K562 (cell line): ENCODE measurements at regions not wholly inside any gene's neighbourhood (a gene's known extent, or its start where the extent isn't known, plus 50 kb on each side); places are given as distances from the start of the nearest gene placed in this dataset.

Experiments used
- ATAC-seq: fragments of 200-7000 bp; cut with Tn5 transposase; 3 replicates; pipeline ENCODE4 v1.9.1; 2020; ENCODE audit warnings: moderate library complexity
- BruUV-seq: library from RNA; stranded (reverse); fragments of 400-500 nt; replicated peaks from 2 replicates; lab custom pipeline; 2021; lab: Mats Ljungman, UMichigan
- CTCF ChIA-PET: fragments of 300-600 bp; formaldehyde crosslinking; extraction: SDS; loops from one replicate; lab custom pipeline; 2021; ENCODE audit warnings: low intra/inter-chr PET ratio; lab: Yijun Ruan, JAX
- POLR2A ChIA-PET: fragments of 300-600, 350-650 bp; sonication (Branson Sonifier 250); formaldehyde crosslinking; extraction: SDS; loops from one replicate; lab custom pipeline; 2021; ENCODE audit warnings: antibody characterized with exemption, inconsistent platforms; lab: Yijun Ruan, JAX
- DNase-seq, 4 experiments: peaks; one replicate each; pipeline versions ENCODE4 v3.0.0 to v3.0.0-alpha.2; 2011 to 2018; ENCODE audit warnings: low spot score in 3 of 4, mixed read lengths in 3 of 4; ENCODE audit errors: extremely low read depth in 1 of 4
- FAIRE-seq: peaks from 2 replicates; lab custom pipeline; 2011; peaks lifted over from hg19 to GRCh38; lab: Jason Lieb, UNC
- H2AFZ ChIP-seq: 2 replicates; pipeline ENCODE4 v1.6.0; 2011; ENCODE audit warnings: low read depth, low read length, control low read depth, inconsistent platforms
- H3K27ac ChIP-seq: fragments of 200-600 bp; 3 replicates; pipeline ENCODE4 v1.8.0; 2011; ENCODE audit warnings: low read depth, mild to moderate bottlenecking, control low read depth, inconsistent platforms, low read length, moderate library complexity, mixed read lengths; ENCODE audit errors: extremely low read depth
- H3K27me3 ChIP-seq, 2 experiments: fragments of 300-600 bp in 1 of 2; 2 replicates in 1 of 2; 3 replicates in 1 of 2; pipeline versions ENCODE4 v1.6.0 to v1.8.0; 2011; ENCODE audit warnings: inconsistent platforms in 2 of 2, low read length in 2 of 2, mild to moderate bottlenecking in 1 of 2, mixed read lengths in 1 of 2, moderate library complexity in 1 of 2; ENCODE audit not compliant: control insufficient read depth in 2 of 2, insufficient read depth in 2 of 2
- H3K36me3 ChIP-seq: fragments of 300-600 bp; 3 replicates; pipeline ENCODE4 v1.8.0; 2011; ENCODE audit warnings: mild to moderate bottlenecking, low read length, inconsistent platforms; ENCODE audit not compliant: control insufficient read depth, insufficient read depth
- H3K4me1 ChIP-seq, 2 experiments: fragments of 200-600 bp in 1 of 2; replicated peaks in 1 of 2; 2 replicates in 1 of 2; 3 replicates in 1 of 2; pipeline versions ENCODE4 v1.5.1 to v1.8.0; 2011; ENCODE audit warnings: inconsistent platforms in 2 of 2, low read length in 2 of 2, mild to moderate bottlenecking in 1 of 2, mixed read lengths in 1 of 2, moderate library complexity in 1 of 2; ENCODE audit not compliant: control insufficient read depth in 2 of 2, insufficient read depth in 2 of 2
- H3K4me2 ChIP-seq: 2 replicates; pipeline ENCODE4 v1.6.1; 2011; ENCODE audit warnings: low read length, control low read depth, inconsistent platforms, mixed read lengths; ENCODE audit not compliant: insufficient read depth
- H3K4me3 ChIP-seq: fragments of 200-600 bp; sonication (generic), shearing (Covaris generic); 2 replicates; pipeline ENCODE4 v1.5.1; 2016; ENCODE audit warnings: control low read depth, inconsistent platforms
- H3K79me2 ChIP-seq: fragments of 200-600 bp; 3 replicates; pipeline ENCODE4 v1.8.0; 2011; ENCODE audit warnings: low read length, inconsistent platforms; ENCODE audit not compliant: control insufficient read depth, insufficient read depth
- H3K9ac ChIP-seq, 2 experiments: 2 replicates each; pipeline versions ENCODE4 v1.6.0 to v1.6.1; 2011; ENCODE audit warnings: low read depth in 2 of 2, low read length in 2 of 2, control low read depth in 1 of 2, inconsistent platforms in 1 of 2, mild to moderate bottlenecking in 1 of 2, mixed read lengths in 1 of 2; ENCODE audit not compliant: insufficient read depth in 1 of 2
- H3K9me1 ChIP-seq: one replicate; pipeline ENCODE4 v1.6.0; 2011; ENCODE audit warnings: inconsistent platforms, mild to moderate bottlenecking, low read length, moderate library complexity; ENCODE audit not compliant: control insufficient read depth, insufficient read depth
- H3K9me3 ChIP-seq: replicated peaks from 2 replicates; pipeline ENCODE4 v1.5.1; 2011; ENCODE audit warnings: low read depth, low read length, inconsistent platforms; ENCODE audit not compliant: control insufficient read depth, insufficient read depth
- H4K20me1 ChIP-seq: replicated peaks from 2 replicates; pipeline ENCODE4 v1.6.1; 2011; ENCODE audit warnings: low read length, inconsistent platforms, mixed read lengths; ENCODE audit not compliant: control insufficient read depth, insufficient read depth
- EP300 ChIP-seq: IDR thresholded peaks from 2 replicates; pipeline ENCODE4 v1.6.1; 2012; ENCODE audit warnings: low read length, improper control_type of control experiment
- ESRRA ChIP-seq: fragments of 450-650 bp; IDR thresholded peaks from 2 replicates; pipeline ENCODE4 v1.6.1; 2014; ENCODE audit warnings: low read depth, mild to moderate bottlenecking, moderate library complexity, borderline replicate concordance
- HMG20A ChIP-seq: fragments of 450-650 bp; formaldehyde crosslinking; conservative IDR thresholded peaks from 2 replicates; pipeline ENCODE4 v1.4.0; 2020; ENCODE audit warnings: mild to moderate bottlenecking, mixed read lengths
- NFRKB ChIP-seq: fragments of 450-650 bp; IDR thresholded peaks from 2 replicates; pipeline ENCODE4 v1.6.1; 2016; ENCODE audit warnings: low read depth
- RUNX1 ChIP-seq: sonication (generic); IDR thresholded peaks from 2 replicates; pipeline ENCODE4 v1.6.1; 2016; ENCODE audit warnings: antibody characterized with exemption, low read depth
- SIN3A ChIP-seq, 2 experiments: fragments of 150-350 bp in 1 of 2; IDR thresholded peaks; 2 replicates each; pipeline ENCODE4 v1.6.1; 2011 to 2016; ENCODE audit warnings: borderline replicate concordance in 2 of 2, low read depth in 2 of 2, low read length in 2 of 2, mild to moderate bottlenecking in 2 of 2, moderate library complexity in 2 of 2; ENCODE audit not compliant: control insufficient read depth in 1 of 2
- TEAD2 ChIP-seq: fragments of 450-650 bp; IDR thresholded peaks from 2 replicates; pipeline ENCODE4 v1.6.1; 2016; ENCODE audit warnings: missing genetic modification characterization, control low read depth, missing compliant biosample characterization
- ZFX ChIP-seq: sonication (generic); formaldehyde crosslinking; IDR thresholded peaks from 2 replicates; pipeline ENCODE4 v1.8.0; 2022; ENCODE audit warnings: mild to moderate bottlenecking, missing genetic modification reagents, moderate library complexity
- ZNF140 ChIP-seq: fragments of 250-450 bp; sonication (Bioruptor Pico); IDR thresholded peaks from 2 replicates; pipeline ENCODE4 v1.8.0; 2021; ENCODE audit warnings: moderate library complexity, mild to moderate bottlenecking, inconsistent platforms
- ZNF174 ChIP-seq: fragments of 250-450 bp; sonication (Bioruptor Pico); IDR thresholded peaks from 2 replicates; pipeline ENCODE4 v1.4.0; 2020; ENCODE audit warnings: mild to moderate bottlenecking
- ZNF79 ChIP-seq: fragments of 250-450 bp; sonication (Bioruptor Pico); IDR thresholded peaks from 2 replicates; pipeline ENCODE4 v1.4.0; 2020; ENCODE audit warnings: low read depth, mild to moderate bottlenecking, moderate library complexity
- WGBS: fragments of 100-300 bp; shearing (Covaris generic); methylation state at CpG from one replicate; pipeline ENCODE4 v1.1.6; 2016; ENCODE audit warnings: low coverage, mixed read lengths; ENCODE audit not compliant: insufficient coverage; ENCODE audit errors: missing lambda C conversion rate; 5-methylcytosine and 5-hydroxymethylcytosine counted together
- in situ Hi-C: fragments of 300-500 bp; cut with MboI; formaldehyde crosslinking; loops from 4 replicates; pipeline ENCODE4 v1.15.0; 2018; ENCODE audit warnings: inconsistent platforms, mixed read lengths
- intact Hi-C: fragments of 100-400 bp; cut with micrococcal nuclease; formaldehyde crosslinking; loops from 2 replicates; pipeline ENCODE4 v1.14.2; 2022
- TF ChIP-seq, protein P1 (sequence below): sonication (generic); formaldehyde crosslinking; IDR thresholded peaks from 2 replicates; pipeline ENCODE4 v1.8.0; 2022; ENCODE audit warnings: missing genetic modification reagents, mild to moderate bottlenecking, moderate library complexity, borderline replicate concordance
- TF ChIP-seq, protein P2 (sequence below): fragments of 450-650 bp; IDR thresholded peaks from 2 replicates; pipeline ENCODE4 v1.6.1; 2016
- TF ChIP-seq, protein P3 (sequence below), 2 experiments: fragments of 450-650 bp; IDR thresholded peaks; 2 replicates each; pipeline ENCODE4 v1.6.1; 2016
- TF ChIP-seq, protein P4 (sequence below): fragments of 250-450 bp; sonication (Bioruptor Pico); IDR thresholded peaks from 2 replicates; pipeline ENCODE4 v1.4.0; 2020
- TF ChIP-seq, protein P5 (sequence below): sonication (generic); formaldehyde crosslinking; IDR thresholded peaks from 2 replicates; pipeline ENCODE4 v1.8.0; 2022; ENCODE audit warnings: mild to moderate bottlenecking, missing genetic modification reagents
- TF ChIP-seq, protein P6 (sequence below): fragments of 250-450 bp; sonication (Bioruptor Pico); IDR thresholded peaks from 2 replicates; pipeline ENCODE4 v1.6.1; 2021; ENCODE audit warnings: mild to moderate bottlenecking
- TF ChIP-seq, protein P7 (sequence below): fragments of 250-450 bp; sonication (Bioruptor Pico); IDR thresholded peaks from 2 replicates; pipeline ENCODE4 v1.9.0; 2021; ENCODE audit warnings: mild to moderate bottlenecking

DNA sequence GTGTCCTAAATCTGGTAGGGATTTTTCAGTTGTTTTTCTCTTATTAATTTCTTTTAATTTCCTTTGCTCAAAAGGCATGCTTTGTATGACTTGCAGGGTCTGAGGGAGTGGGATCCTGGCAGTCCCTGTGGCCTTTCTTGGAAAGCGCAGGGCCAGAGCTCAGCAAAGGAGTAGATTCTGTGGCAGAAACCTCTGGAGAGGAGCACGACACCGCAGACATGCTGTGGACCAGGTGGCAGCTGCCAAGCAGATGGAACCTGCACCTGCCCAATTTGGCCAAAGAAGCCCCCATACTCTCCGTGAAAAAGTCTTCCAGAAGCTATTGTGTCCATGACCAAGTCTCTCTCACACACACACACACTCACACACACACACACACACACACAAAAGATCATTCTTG, 78.9 kb upstream of the FGF3 start:
- H3K27ac ChIP-seq = no peak overlapping the region
- H3K9ac ChIP-seq = no peak overlapping the region
- H3K27me3 ChIP-seq = peaks cover 18 to 33% of the 10 kb centered on the region in 2 experiments; a peak in 4 of 5 replicates
- intact Hi-C loops = no loop called here
- WGBS = 3% methylated on average over 4 of the region's 4 CpGs
- BruUV-seq = no TSS peak
- ATAC-seq (no peak), FAIRE-seq (no peak), DNase-seq (no peak)
- H2AFZ ChIP-seq = no peak overlapping the region
- no peak overlapping the region for H3K4me2 ChIP-seq
- no peaks in the 10 kb centered on the region for H3K9me1 ChIP-seq
- peaks cover 3 to 6% of the 10 kb centered on the region in 2 experiments; a peak in 2 of 5 replicates for H3K4me1 ChIP-seq
- in situ Hi-C loops = no loop called here
- CTCF ChIA-PET = no interaction called here
- no peaks in the 10 kb centered on the region for H3K79me2 ChIP-seq
- TF ChIP-seq ZNF140 (CRISPR knock-in tag) (no peak), RUNX1 (no peak), SIN3A (IDR thresholded peaks at IDR 0.05; ENCODE audit: borderline replicate concordance in 2 of 2, control insufficient read depth in 1 of 2, low read depth in 2 of 2, low read length in 2 of 2) (no peak), ESRRA (no peak), ZFX (no peak), TEAD2 (no peak), ZNF174 (CRISPR knock-in tag) (no peak), HMG20A (CRISPR knock-in tag) (no peak), EP300 (no peak), NFRKB (no peak), ZNF79 (CRISPR knock-in tag) (no peak)
- TF ChIP-seq, protein P1, sequence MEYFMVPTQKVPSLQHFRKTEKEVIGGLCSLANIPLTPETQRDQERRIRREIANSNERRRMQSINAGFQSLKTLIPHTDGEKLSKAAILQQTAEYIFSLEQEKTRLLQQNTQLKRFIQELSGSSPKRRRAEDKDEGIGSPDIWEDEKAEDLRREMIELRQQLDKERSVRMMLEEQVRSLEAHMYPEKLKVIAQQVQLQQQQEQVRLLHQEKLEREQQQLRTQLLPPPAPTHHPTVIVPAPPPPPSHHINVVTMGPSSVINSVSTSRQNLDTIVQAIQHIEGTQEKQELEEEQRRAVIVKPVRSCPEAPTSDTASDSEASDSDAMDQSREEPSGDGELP (CRISPR knock-in tag) = no peak
- TF ChIP-seq, protein P2, sequence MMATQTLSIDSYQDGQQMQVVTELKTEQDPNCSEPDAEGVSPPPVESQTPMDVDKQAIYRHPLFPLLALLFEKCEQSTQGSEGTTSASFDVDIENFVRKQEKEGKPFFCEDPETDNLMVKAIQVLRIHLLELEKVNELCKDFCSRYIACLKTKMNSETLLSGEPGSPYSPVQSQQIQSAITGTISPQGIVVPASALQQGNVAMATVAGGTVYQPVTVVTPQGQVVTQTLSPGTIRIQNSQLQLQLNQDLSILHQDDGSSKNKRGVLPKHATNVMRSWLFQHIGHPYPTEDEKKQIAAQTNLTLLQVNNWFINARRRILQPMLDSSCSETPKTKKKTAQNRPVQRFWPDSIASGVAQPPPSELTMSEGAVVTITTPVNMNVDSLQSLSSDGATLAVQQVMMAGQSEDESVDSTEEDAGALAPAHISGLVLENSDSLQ = no peak
- TF ChIP-seq, protein P3, sequence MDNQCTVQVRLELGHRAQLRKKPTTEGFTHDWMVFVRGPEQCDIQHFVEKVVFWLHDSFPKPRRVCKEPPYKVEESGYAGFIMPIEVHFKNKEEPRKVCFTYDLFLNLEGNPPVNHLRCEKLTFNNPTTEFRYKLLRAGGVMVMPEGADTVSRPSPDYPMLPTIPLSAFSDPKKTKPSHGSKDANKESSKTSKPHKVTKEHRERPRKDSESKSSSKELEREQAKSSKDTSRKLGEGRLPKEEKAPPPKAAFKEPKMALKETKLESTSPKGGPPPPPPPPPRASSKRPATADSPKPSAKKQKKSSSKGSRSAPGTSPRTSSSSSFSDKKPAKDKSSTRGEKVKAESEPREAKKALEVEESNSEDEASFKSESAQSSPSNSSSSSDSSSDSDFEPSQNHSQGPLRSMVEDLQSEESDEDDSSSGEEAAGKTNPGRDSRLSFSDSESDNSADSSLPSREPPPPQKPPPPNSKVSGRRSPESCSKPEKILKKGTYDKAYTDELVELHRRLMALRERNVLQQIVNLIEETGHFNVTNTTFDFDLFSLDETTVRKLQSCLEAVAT (IDR thresholded peaks at IDR 0.05) = no peak
- TF ChIP-seq, protein P4, sequence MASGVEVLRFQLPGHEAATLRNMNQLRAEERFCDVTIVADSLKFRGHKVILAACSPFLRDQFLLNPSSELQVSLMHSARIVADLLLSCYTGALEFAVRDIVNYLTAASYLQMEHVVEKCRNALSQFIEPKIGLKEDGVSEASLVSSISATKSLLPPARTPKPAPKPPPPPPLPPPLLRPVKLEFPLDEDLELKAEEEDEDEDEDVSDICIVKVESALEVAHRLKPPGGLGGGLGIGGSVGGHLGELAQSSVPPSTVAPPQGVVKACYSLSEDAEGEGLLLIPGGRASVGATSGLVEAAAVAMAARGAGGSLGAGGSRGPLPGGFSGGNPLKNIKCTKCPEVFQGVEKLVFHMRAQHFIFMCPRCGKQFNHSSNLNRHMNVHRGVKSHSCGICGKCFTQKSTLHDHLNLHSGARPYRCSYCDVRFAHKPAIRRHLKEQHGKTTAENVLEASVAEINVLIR = no peak
- TF ChIP-seq, protein P5, sequence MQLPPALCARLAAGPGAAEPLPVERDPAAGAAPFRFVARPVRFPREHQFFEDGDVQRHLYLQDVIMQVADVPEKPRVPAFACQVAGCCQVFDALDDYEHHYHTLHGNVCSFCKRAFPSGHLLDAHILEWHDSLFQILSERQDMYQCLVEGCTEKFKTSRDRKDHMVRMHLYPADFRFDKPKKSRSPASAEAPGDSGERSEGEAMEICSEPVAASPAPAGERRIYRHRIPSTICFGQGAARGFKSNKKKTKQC (CRISPR knock-in tag) = no peak
- TF ChIP-seq, protein P6, sequence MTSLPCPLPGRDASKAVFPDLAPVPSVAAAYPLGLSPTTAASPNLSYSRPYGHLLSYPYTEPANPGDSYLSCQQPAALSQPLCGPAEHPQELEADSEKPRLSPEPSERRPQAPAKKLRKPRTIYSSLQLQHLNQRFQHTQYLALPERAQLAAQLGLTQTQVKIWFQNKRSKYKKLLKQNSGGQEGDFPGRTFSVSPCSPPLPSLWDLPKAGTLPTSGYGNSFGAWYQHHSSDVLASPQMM = no peak
- TF ChIP-seq, protein P7, sequence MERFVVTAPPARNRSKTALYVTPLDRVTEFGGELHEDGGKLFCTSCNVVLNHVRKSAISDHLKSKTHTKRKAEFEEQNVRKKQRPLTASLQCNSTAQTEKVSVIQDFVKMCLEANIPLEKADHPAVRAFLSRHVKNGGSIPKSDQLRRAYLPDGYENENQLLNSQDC (CRISPR knock-in tag) = no peak
- H3K9me3 ChIP-seq = no peaks in the 10 kb centered on the region
- H4K20me1 ChIP-seq = no peaks in the 10 kb centered on the region; the same call in 1 of the 2 replicates
- POLR2A ChIA-PET = interaction anchor here (0.6 kb wide), 1 partner anchor 115 kb away, joined by 3 read pairs; no protein-coding TSS in a partner anchor
- H3K4me3 ChIP-seq = no peak overlapping the region
- H3K36me3 ChIP-seq = no peaks in the 10 kb centered on the region
